NT2/D1 (cell line): ENCODE measurements at regions not wholly inside any gene's neighbourhood (a gene's known extent, or its start where the extent isn't known, plus 50 kb on each side); places are given as distances from the start of the nearest gene placed in this dataset.

Experiments
- SUZ12 ChIP-seq: IDR thresholded peaks from 2 replicates; pipeline ENCODE4 v1.6.1; 2011; ENCODE audit not compliant: insufficient read length, insufficient read depth; ENCODE audit errors: extremely low read depth
- YY1 ChIP-seq: IDR thresholded peaks from 2 replicates; pipeline ENCODE4 v1.6.1; 2011; ENCODE audit not compliant: insufficient read length, insufficient read depth
- ZNF274 ChIP-seq: IDR thresholded peaks from 2 replicates; pipeline ENCODE4 v1.6.1; 2011; ENCODE audit warnings: mild to moderate bottlenecking, low read depth, low read length

DNA sequence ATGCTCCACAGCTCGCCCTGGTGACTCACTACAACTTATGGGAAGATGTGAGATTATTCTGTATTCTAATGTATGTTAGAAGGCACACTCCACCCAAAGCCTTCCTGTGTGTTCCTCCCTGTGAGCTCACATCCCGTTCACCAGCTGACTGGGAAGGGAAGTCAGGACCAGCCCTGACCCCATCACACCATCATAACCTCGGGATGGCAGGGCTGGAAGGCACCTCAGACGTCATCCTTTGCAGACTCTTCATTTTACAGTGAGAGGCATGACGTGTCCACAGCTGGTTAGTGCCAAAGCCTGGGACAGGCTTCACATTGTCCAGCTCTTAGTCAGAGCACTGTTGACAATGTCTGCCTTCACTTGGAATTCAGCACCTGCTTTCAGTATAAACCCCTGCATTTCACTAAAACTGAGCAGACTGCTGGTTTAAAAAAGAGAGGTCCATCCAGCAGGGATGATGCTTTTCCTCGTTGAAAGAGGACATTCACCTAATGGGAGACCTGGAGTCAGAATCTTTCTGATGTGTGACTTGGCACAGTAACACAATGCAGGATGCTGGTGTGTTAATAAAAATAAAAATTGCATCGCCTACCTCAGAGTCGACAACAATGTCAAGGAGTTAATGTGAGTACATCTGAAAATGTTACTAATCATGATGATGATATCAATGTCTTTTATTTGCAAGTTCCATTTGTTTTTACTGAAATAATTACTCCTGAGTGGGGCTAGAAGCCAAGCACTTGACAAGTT, 418.0 kb upstream of the TNP1 start:
- TF ChIP-seq YY1: no peak
- no peak for TF ChIP-seq ZNF274
- TF ChIP-seq SUZ12: no peak
